COLO668 (cell line): ENCODE measurements at regions not wholly inside any gene's neighbourhood (a gene's known extent, or its start where the extent isn't known, plus 50 kb on each side); places are given as distances from the start of the nearest gene placed in this dataset.

Experiments
- DNase-seq: peaks from one replicate; lab custom pipeline; 2025; ENCODE audit not compliant: unreplicated experiment; lab: John Stamatoyannopoulos, UW

- no peak for DNase-seq
These were observed 119.9 kb downstream of the OSR1 start for GRCh38 chr2:19238440-19239060.

- no peak for DNase-seq
These were observed 123.1 kb downstream of the OSR1 start for GRCh38 chr2:19235308-19235707.

GRCh38 chr2:19232312-19232711, 126.1 kb downstream of the OSR1 start:
- DNase-seq = no peak

- DNase-seq = no peak
These were observed 126.8 kb downstream of the OSR1 start for GRCh38 chr2:19231625-19232024.

GRCh38 chr2:19230626-19231025, 127.8 kb downstream of the OSR1 start:
- DNase-seq = no peak

DNA sequence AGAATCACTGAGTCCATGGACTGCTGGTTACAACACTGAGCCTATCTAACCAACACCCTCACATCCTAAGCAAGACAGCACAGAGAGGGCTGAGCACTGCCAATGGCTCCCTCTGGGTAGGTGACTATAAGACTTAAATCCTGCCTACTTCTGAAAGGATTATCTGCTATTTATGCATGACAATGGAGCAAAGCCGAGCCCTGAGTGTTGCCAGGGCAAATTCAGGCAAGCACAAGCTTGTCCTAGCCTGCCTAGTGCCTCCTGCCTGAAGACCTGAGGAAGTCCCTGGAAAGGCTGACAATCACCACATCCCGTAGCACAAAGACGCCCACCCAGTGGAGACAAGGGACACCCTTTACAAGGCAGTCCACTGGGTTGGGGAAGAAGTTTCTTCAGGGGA, 129.7 kb downstream of the OSR1 start:
- DNase-seq = peak; percentile 23

- DNase-seq = no peak
These were observed 130.2 kb downstream of the OSR1 start for GRCh38 chr2:19228181-19228593.

DNA sequence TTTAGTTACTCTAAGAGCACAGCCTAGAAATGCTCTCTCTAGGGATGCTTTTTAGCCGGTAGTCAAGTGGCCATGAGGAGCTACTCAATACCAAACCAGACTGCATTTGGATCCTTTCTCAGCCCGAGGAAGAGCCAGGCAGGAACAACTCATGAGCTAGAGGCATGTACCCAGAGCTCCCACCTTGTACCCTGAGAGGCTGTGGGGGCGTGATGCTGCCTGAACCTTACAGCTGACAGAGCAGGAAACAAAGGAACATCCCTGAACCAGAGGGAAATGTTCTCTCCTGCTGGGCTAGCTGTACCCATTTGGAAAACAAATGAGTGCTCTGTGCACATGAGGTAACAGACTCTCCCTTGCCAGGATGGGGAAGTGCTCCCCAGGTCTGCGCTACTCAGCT, 131.6 kb downstream of the OSR1 start:
- no peak for DNase-seq

DNA sequence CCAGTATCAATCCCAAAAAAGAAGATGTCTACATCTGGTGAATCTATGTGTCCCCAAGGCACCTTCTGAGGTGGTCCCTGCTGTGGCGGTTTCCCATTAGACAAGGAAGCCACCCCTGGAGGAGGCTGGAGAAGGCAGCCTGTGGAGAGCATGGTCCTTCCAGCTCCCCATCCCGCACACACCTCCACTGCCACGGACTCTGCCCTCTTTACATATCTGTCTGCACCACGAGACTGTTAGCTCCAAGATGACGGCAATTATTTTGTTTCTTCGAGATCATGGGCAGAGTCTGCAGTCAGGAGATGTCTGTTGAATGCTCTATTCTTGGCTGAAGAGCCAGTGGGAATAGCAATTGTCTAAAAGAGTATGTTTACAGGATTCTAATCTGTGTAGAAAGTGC, 132.0 kb downstream of the OSR1 start:
- DNase-seq = no peak

DNA sequence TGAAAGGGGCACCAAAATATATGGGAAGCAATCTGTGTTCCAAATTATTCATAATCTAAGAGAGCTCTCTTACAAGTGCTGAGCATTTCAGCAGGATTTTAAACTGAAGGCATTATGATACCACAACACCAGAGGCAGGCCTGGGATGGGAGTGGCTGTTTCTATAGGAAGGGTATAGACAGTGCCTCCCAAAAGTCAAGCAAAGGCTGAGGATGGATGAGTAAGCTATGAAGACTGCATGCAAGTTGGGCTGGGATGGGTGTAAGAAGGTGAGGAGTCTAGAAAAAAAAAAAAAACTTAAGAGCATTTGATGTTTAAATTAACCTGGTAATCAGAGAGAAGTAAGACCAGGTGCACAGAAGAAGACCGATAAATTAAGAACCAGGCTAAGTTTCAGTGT, 132.5 kb downstream of the OSR1 start:
- no peak for DNase-seq

GRCh38 chr2:19225126-19225525, 133.3 kb downstream of the OSR1 start:
- DNase-seq = no peak

DNA sequence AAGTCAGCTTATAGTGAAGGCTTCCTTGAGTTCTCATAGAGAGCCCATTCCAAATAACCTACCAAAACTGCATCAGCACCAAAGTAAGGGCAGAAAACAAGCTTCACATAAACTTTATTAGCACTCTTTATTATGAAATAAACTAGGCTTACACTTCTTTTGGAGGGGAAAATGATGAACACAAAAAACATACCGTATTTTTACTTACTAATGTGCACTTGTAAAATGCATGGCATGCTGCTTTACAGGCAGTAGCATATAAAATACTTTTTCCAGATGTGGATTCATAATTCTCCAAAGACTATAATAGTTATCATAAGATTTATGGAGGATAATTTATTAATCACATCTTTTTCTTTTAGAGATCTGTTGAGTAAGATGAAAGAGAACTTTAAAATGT, 133.9 kb downstream of the OSR1 start:
- no peak for DNase-seq

- no peak for DNase-seq
These were observed 134.4 kb downstream of the OSR1 start for GRCh38 chr2:19224011-19224410.

DNA sequence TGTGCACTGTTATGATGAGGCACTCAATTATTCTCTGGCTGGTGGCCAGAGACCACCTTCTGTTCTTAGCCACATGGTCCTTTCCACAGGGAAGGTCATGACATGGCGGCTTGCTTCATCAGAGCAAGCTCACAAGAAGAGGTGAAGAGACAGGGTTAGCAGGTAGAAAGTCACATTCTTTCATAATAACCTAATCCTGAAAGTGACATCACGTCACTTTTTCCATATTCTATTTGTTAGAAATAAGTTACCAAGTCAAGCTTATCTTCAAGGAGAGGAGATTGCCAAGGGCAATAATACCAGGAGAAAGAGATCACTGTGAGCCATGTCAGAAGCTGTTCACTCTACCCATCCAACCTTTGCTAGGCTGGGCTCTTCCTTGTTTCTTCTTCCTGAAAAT, 139.4 kb downstream of the OSR1 start:
- no peak for DNase-seq

GRCh38 chr2:19218166-19218565, 140.3 kb downstream of the OSR1 start:
- no peak for DNase-seq

GRCh38 chr2:19216676-19217602, 141.5 kb downstream of the OSR1 start:
- no peak for DNase-seq

GRCh38 chr2:19216238-19216637, 142.2 kb downstream of the OSR1 start:
- DNase-seq = no peak

GRCh38 chr2:19214682-19215391, 143.6 kb downstream of the OSR1 start:
- DNase-seq = no peak

DNA sequence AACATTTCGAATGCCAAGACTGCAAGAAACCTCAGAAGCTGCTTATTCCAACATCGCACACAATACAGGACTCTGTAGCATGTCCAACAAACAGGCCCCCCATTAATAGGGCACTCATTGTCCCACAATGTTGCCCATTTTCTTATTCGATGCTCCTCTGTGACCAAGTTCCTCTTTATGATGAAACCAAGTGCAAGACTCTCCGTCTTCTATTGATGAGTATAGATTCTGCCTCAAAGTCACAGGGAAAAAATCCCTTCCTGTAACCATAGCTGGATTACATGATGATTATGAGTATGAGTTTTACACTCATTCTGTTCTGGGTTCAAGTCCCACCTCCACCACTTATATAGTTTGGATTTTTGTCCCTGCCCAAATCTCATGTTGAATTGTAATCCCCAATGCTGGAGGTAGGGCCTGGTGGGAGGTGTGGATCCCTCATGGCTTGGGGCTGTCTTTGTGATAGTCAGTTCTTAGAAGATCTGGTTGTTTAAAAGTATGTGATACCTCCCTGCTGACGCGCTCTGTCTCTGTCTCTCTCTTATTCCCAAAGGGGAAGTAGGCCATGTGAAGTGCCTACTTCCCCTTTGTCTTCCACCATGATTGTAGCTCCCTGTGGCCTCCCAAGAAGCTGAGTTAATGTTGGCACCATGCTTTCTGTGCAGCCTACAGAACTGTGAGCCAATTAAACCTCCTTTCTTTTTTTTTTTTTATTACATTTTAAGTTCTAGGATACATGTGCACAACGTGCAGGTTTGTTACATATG, 148.7 kb downstream of the OSR1 start:
- DNase-seq = no peak

- DNase-seq = no peak
These were observed 149.8 kb downstream of the OSR1 start for GRCh38 chr2:19208479-19209199.
